Activated naive CD8-positive, alpha-beta T cell treated with anti-CD3 and anti-CD28 coated beads, Interleukin-2, amount 50 U/mL, for 24 hours (primary cell): ENCODE measurements at regions not wholly inside any gene's neighbourhood (a gene's known extent, or its start where the extent isn't known, plus 50 kb on each side); places are given as distances from the start of the nearest gene placed in this dataset.

ENCODE experiments used
- ATAC-seq: fragments of 150-1000 bp; cut with Tn5 transposase; one replicate; pipeline ENCODE4 v1.10.0; 2021
- DNase-seq: peaks from one replicate; pipeline ENCODE4 v3.0.0; 2021
- H3K27ac Mint-ChIP-seq: one replicate; pipeline ENCODE4 v1.8.0; 2021; ENCODE audit warnings: mild to moderate bottlenecking, mixed read lengths
- H3K27me3 Mint-ChIP-seq: one replicate; pipeline ENCODE4 v1.8.0; 2021; ENCODE audit warnings: mixed read lengths
- H3K36me3 Mint-ChIP-seq: one replicate; pipeline ENCODE4 v1.8.0; 2021; ENCODE audit warnings: low read depth, mixed read lengths
- H3K4me1 Mint-ChIP-seq: one replicate; pipeline ENCODE4 v1.8.0; 2021; ENCODE audit warnings: mixed read lengths
- H3K4me3 Mint-ChIP-seq: one replicate; pipeline ENCODE4 v1.8.0; 2021; ENCODE audit warnings: mild to moderate bottlenecking, moderate library complexity, mixed read lengths
- H3K9me3 Mint-ChIP-seq: one replicate; pipeline ENCODE4 v1.8.0; 2021; ENCODE audit warnings: mixed read lengths

GRCh38 chr6:140140891-140141290, 766.4 kb upstream of the CITED2 start:
- Mint-ChIP-seq H3K36me3 (no peaks in the 10 kb centered on the region), H3K27ac (no peak overlapping the region), H3K4me3 (no peak overlapping the region), H3K4me1 (no peaks in the 10 kb centered on the region), H3K27me3 (no peaks in the 10 kb centered on the region), H3K9me3 (no peaks in the 10 kb centered on the region)
- DNase-seq (no peak), ATAC-seq (no peak)

- H3K4me1 Mint-ChIP-seq, result no peaks in the 10 kb centered on the region
- no peak overlapping the region for H3K27ac Mint-ChIP-seq
- no peak for ATAC-seq
- H3K36me3 Mint-ChIP-seq, result no peaks in the 10 kb centered on the region
- no peak for DNase-seq
- H3K27me3 Mint-ChIP-seq, result no peaks in the 10 kb centered on the region
- no peak overlapping the region for H3K4me3 Mint-ChIP-seq
- peaks cover 10% of the 10 kb centered on the region for H3K9me3 Mint-ChIP-seq
Observed at GRCh38 chr6:140138311-140139010, 764.0 kb upstream of the CITED2 start.

- Mint-ChIP-seq H3K36me3 (no peaks in the 10 kb centered on the region), H3K4me3 (no peak overlapping the region), H3K27me3 (peaks cover 2% of the 10 kb centered on the region), H3K27ac (no peak overlapping the region), H3K9me3 (peaks cover 29% of the 10 kb centered on the region), H3K4me1 (no peaks in the 10 kb centered on the region)
- DNase-seq, result no peak
- no peak for ATAC-seq
Observed at GRCh38 chr6:140134224-140134623, 759.8 kb upstream of the CITED2 start.

- no peak overlapping the region for H3K4me3 Mint-ChIP-seq
- no peaks in the 10 kb centered on the region for H3K36me3 Mint-ChIP-seq
- no peak for DNase-seq
- H3K27me3 Mint-ChIP-seq, result peaks cover 5% of the 10 kb centered on the region
- ATAC-seq, result no peak
- no peak overlapping the region for H3K27ac Mint-ChIP-seq
- no peaks in the 10 kb centered on the region for H3K4me1 Mint-ChIP-seq
- peaks cover 42% of the 10 kb centered on the region for H3K9me3 Mint-ChIP-seq
Observed at GRCh38 chr6:140130074-140130473, 755.6 kb upstream of the CITED2 start.

GRCh38 chr6:140124498-140124897, 750.0 kb upstream of the CITED2 start:
- Mint-ChIP-seq H3K4me1 (no peaks in the 10 kb centered on the region), H3K9me3 (peaks cover 20% of the 10 kb centered on the region), H3K27ac (no peak overlapping the region), H3K4me3 (no peak overlapping the region), H3K27me3 (peaks cover 5% of the 10 kb centered on the region), H3K36me3 (no peaks in the 10 kb centered on the region)
- ATAC-seq (no peak), DNase-seq (no peak)

- Mint-ChIP-seq H3K27me3 (peaks cover 2% of the 10 kb centered on the region), H3K36me3 (no peaks in the 10 kb centered on the region), H3K4me3 (no peak overlapping the region), H3K27ac (no peak overlapping the region), H3K9me3 (no peaks in the 10 kb centered on the region), H3K4me1 (no peaks in the 10 kb centered on the region)
- ATAC-seq (no peak), DNase-seq (no peak)
Observed at GRCh38 chr6:140108167-140108566, 733.7 kb upstream of the CITED2 start.

GRCh38 chr6:140107216-140107615, 732.8 kb upstream of the CITED2 start:
- H3K27ac Mint-ChIP-seq, result no peak overlapping the region
- no peaks in the 10 kb centered on the region for H3K4me1 Mint-ChIP-seq
- no peaks in the 10 kb centered on the region for H3K36me3 Mint-ChIP-seq
- peaks cover 2% of the 10 kb centered on the region for H3K27me3 Mint-ChIP-seq
- H3K4me3 Mint-ChIP-seq, result no peak overlapping the region
- no peaks in the 10 kb centered on the region for H3K9me3 Mint-ChIP-seq
- no peak for ATAC-seq
- no peak for DNase-seq

GRCh38 chr6:140105857-140106256, 731.4 kb upstream of the CITED2 start:
- Mint-ChIP-seq H3K9me3 (no peaks in the 10 kb centered on the region), H3K27ac (no peak overlapping the region), H3K36me3 (no peaks in the 10 kb centered on the region), H3K4me1 (no peaks in the 10 kb centered on the region), H3K27me3 (peaks cover 2% of the 10 kb centered on the region), H3K4me3 (no peak overlapping the region)
- ATAC-seq (no peak), DNase-seq (no peak)

GRCh38 chr6:140105241-140105640, 730.8 kb upstream of the CITED2 start:
- DNase-seq (no peak), ATAC-seq (no peak)
- no peak overlapping the region for H3K27ac Mint-ChIP-seq
- H3K4me3 Mint-ChIP-seq, result no peak overlapping the region
- H3K9me3 Mint-ChIP-seq, result no peaks in the 10 kb centered on the region
- no peaks in the 10 kb centered on the region for H3K4me1 Mint-ChIP-seq
- no peaks in the 10 kb centered on the region for H3K36me3 Mint-ChIP-seq
- peaks cover 2% of the 10 kb centered on the region for H3K27me3 Mint-ChIP-seq

GRCh38 chr6:140101818-140102217, 727.4 kb upstream of the CITED2 start:
- no peak for ATAC-seq
- DNase-seq, result no peak
- H3K9me3 Mint-ChIP-seq, result no peaks in the 10 kb centered on the region
- H3K4me3 Mint-ChIP-seq, result no peak overlapping the region
- H3K27ac Mint-ChIP-seq, result no peak overlapping the region
- H3K27me3 Mint-ChIP-seq, result peaks cover 2% of the 10 kb centered on the region
- H3K36me3 Mint-ChIP-seq, result no peaks in the 10 kb centered on the region
- H3K4me1 Mint-ChIP-seq, result no peaks in the 10 kb centered on the region

GRCh38 chr6:140101367-140101766, 726.9 kb upstream of the CITED2 start:
- ATAC-seq, result no peak
- no peak for DNase-seq
- Mint-ChIP-seq H3K27ac (no peak overlapping the region), H3K27me3 (no peaks in the 10 kb centered on the region), H3K36me3 (no peaks in the 10 kb centered on the region), H3K4me3 (no peak overlapping the region), H3K4me1 (no peaks in the 10 kb centered on the region), H3K9me3 (no peaks in the 10 kb centered on the region)

GRCh38 chr6:140095532-140095931, 721.1 kb upstream of the CITED2 start:
- ATAC-seq, result no peak
- H3K27ac Mint-ChIP-seq, result no peak overlapping the region
- H3K27me3 Mint-ChIP-seq, result no peaks in the 10 kb centered on the region

GRCh38 chr6:140091895-140092294, 717.4 kb upstream of the CITED2 start:
- H3K36me3 Mint-ChIP-seq, result no peaks in the 10 kb centered on the region
- H3K9me3 Mint-ChIP-seq, result no peaks in the 10 kb centered on the region
- ATAC-seq (no peak), DNase-seq (no peak)
- peaks cover 1% of the 10 kb centered on the region for H3K27me3 Mint-ChIP-seq
- no peak overlapping the region for H3K4me3 Mint-ChIP-seq
- no peak overlapping the region for H3K27ac Mint-ChIP-seq
- H3K4me1 Mint-ChIP-seq, result no peaks in the 10 kb centered on the region

More at GRCh38 chr6:140095532-140095931, 721.1 kb upstream of the CITED2 start:
- no peaks in the 10 kb centered on the region for H3K9me3 Mint-ChIP-seq
- no peaks in the 10 kb centered on the region for H3K36me3 Mint-ChIP-seq
- H3K4me3 Mint-ChIP-seq, result no peak overlapping the region
- no peaks in the 10 kb centered on the region for H3K4me1 Mint-ChIP-seq
- DNase-seq, result no peak

- Mint-ChIP-seq H3K36me3 (no peaks in the 10 kb centered on the region), H3K27ac (no peak overlapping the region), H3K9me3 (no peaks in the 10 kb centered on the region), H3K4me1 (no peaks in the 10 kb centered on the region), H3K27me3 (peaks cover 2% of the 10 kb centered on the region), H3K4me3 (no peak overlapping the region)
- no peak for DNase-seq
- no peak for ATAC-seq
Observed at GRCh38 chr6:140090871-140091270, 716.4 kb upstream of the CITED2 start.

GRCh38 chr6:140083375-140083774, 708.9 kb upstream of the CITED2 start:
- no peak for DNase-seq
- H3K27ac Mint-ChIP-seq, result no peak overlapping the region
- H3K9me3 Mint-ChIP-seq, result no peaks in the 10 kb centered on the region
- H3K36me3 Mint-ChIP-seq, result no peaks in the 10 kb centered on the region
- H3K4me3 Mint-ChIP-seq, result no peak overlapping the region
- no peak for ATAC-seq
- no peaks in the 10 kb centered on the region for H3K4me1 Mint-ChIP-seq
- peaks cover 2% of the 10 kb centered on the region for H3K27me3 Mint-ChIP-seq

GRCh38 chr6:140082867-140083297, 708.4 kb upstream of the CITED2 start:
- ATAC-seq (no peak), DNase-seq (no peak)
- Mint-ChIP-seq H3K27me3 (peaks cover 2% of the 10 kb centered on the region), H3K4me3 (no peak overlapping the region), H3K27ac (no peak overlapping the region), H3K36me3 (no peaks in the 10 kb centered on the region), H3K4me1 (no peaks in the 10 kb centered on the region), H3K9me3 (no peaks in the 10 kb centered on the region)
